ENCODE measurements at regions not wholly inside any gene's neighbourhood (a gene's known extent, or its start where the extent isn't known, plus 50 kb on each side); places are given as distances from the start of the nearest gene placed in this dataset.

DNA sequence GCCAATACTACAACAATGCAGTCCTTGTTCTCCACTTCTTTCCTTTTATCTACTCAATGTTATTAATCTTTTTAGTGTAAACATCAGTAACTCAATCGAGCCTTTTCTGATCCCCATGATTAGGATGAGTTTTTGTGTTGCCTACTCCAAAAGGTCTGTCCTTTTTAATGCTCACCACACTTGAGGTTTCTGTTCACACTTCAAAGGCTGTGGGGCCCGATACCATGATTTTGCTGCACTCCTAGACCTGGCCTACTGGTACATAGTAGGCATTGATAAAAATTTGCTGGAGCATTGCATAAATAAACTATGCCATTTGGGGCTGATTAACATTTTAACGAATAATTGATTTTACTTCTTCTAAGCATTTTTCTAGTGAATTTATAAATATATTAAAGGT, 125.4 kb upstream of the KLF12 start:
- Histone ChIP-seq H3K27me3 (no peaks in the 10 kb centered on the region), H3K4me3 (no peak overlapping the region), H3K27ac (no peak overlapping the region), H3K36me3 (no peaks in the 10 kb centered on the region), H3K9me3 (peaks cover 0 to 10% (median 0%) of the 10 kb centered on the region in 3 donors), H3K4me1 (no peaks in the 10 kb centered on the region)
- TF ChIP-seq CTCF (IDR thresholded peaks at IDR 0.05) (no peak), EP300 (IDR thresholded peaks at IDR 0.05) (no peak), POLR2A (IDR thresholded peaks at IDR 0.05) (no peak), POLR2AphosphoS5 (IDR thresholded peaks at IDR 0.05) (no peak)
- 60 to 75% methylated on average over 2 to 3 of the region's 3 CpGs for WGBS, 2 donors (ENCODE audit: low coverage in 1 of 2)
- no peak for ATAC-seq

DNA sequence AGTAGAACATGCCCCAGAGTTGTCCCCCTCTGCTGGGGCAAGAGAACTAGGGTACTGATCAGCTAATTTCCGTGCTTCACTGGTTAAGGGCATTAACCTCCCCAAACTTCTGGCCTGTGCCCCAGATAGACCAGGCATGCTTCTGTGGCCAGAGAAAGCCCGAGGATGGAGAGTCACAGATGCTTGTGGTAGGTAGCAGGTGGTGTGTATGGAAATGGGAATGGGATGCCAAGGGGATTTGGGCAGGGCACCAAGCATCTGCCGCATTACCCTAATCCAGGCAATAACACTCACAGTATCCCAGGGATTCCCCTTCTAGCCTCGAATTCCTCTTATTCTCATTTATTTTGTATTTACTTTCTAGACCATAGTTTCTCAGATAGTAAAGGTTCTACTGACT, 124.8 kb upstream of the KLF12 start:
- ATAC-seq, result no peak
- WGBS, 2 donors (ENCODE audit: low coverage in 1 of 2), result 86 to 96% methylated on average over 1 to 3 of the region's 4 CpGs
- H3K27ac ChIP-seq, result no peak overlapping the region
- H3K9me3 ChIP-seq, result peaks cover 0 to 5% (median 0%) of the 10 kb centered on the region in 3 donors
- H3K4me3 ChIP-seq, result no peak overlapping the region
- H3K4me1 ChIP-seq, result no peaks in the 10 kb centered on the region
- TF ChIP-seq POLR2AphosphoS5 (IDR thresholded peaks at IDR 0.05) (no peak), EP300 (IDR thresholded peaks at IDR 0.05) (no peak), CTCF (IDR thresholded peaks at IDR 0.05) (no peak), POLR2A (IDR thresholded peaks at IDR 0.05) (no peak)
- H3K27me3 ChIP-seq, result no peaks in the 10 kb centered on the region
- no peaks in the 10 kb centered on the region for H3K36me3 ChIP-seq

- no peaks in the 10 kb centered on the region for H3K9me3 ChIP-seq
- ATAC-seq, result no peak
- H3K4me3 ChIP-seq, result no peak overlapping the region
- H3K27me3 ChIP-seq, result no peaks in the 10 kb centered on the region
- no peak for TF ChIP-seq POLR2AphosphoS5 (IDR thresholded peaks at IDR 0.05)
- TF ChIP-seq CTCF (IDR thresholded peaks at IDR 0.05), result no peak
- no peak for TF ChIP-seq POLR2A (IDR thresholded peaks at IDR 0.05)
- no peak for TF ChIP-seq EP300 (IDR thresholded peaks at IDR 0.05)
- no peak overlapping the region for H3K27ac ChIP-seq
- no peaks in the 10 kb centered on the region for H3K36me3 ChIP-seq
- 89% methylated on average over 3 to 4 of the region's 4 CpGs for WGBS, 2 donors (ENCODE audit: low coverage in 1 of 2)
- H3K4me1 ChIP-seq, result no peaks in the 10 kb centered on the region
Observed at GRCh38 chr13:74256969-74257368, 122.8 kb upstream of the KLF12 start.

DNA sequence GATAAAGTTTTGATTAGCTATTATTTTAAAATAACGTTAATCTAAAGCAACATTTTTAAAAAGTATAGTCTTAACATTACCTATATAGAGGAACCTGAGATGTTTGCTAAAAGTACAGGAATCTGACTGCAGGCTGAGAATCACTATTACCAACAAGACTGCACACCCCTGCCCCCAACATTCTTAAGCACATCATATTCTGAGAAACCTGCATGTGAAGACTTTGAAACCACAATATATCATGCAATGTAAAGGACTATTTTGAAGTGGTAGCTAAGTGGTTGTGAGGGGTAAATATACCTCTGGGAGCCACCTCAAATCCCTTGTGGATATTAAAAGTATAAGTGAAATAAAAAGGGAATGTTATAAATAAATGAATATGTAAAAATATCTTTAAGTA, 119.0 kb upstream of the KLF12 start:
- Histone ChIP-seq H3K4me3 (no peak overlapping the region), H3K9me3 (no peaks in the 10 kb centered on the region), H3K27ac (no peak overlapping the region), H3K4me1 (no peaks in the 10 kb centered on the region), H3K36me3 (no peaks in the 10 kb centered on the region), H3K27me3 (no peaks in the 10 kb centered on the region)
- TF ChIP-seq POLR2AphosphoS5 (IDR thresholded peaks at IDR 0.05), result no peak
- 29 to 84% methylated on average over 1 of the region's 1 CpG for WGBS, 2 donors (ENCODE audit: low coverage in 1 of 2)
- ATAC-seq, result no peak

DNA sequence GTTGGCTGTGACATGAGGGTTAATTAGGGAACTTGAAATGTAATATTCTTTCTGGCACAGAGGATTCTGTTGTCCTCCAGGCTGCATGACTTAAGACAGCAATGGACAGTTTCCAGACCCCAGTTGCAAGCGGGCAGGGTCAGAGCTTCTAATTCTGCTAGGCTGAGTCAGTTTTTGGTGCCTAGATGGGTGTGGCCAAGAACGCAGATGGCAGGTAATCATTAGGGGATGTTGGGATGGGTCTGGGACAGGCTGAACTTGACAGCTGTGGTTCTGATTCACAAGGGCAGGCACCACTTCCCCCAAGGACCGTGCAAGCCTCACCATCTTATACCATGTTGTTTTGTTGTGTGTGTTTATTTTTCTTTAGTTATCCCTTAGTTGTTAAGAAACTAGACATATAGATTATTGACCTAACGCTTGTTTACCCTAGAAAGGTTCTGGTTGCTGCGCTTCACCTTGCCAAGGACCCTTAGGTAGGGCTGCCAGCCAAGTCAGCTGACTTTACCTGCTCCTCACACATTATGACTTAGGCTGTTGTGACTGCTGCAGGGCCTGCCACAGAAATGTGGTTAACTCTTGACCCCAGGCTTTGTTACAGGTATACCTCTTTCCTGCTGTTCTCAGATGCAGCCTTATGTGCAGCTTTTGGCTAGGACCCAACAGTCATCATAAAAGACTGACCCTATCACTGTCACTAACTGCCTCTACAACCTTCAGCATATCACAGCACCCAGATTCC, 117.7 kb upstream of the KLF12 start:
- TF ChIP-seq EP300 (IDR thresholded peaks at IDR 0.05) (no peak), CTCF (IDR thresholded peaks at IDR 0.05) (no peak), POLR2A (IDR thresholded peaks at IDR 0.05) (no peak), POLR2AphosphoS5 (IDR thresholded peaks at IDR 0.05) (no peak)
- WGBS, 2 donors (ENCODE audit: low coverage in 1 of 2), result 70 to 71% methylated on average over 5 of the region's 5 CpGs
- Histone ChIP-seq H3K27me3 (no peaks in the 10 kb centered on the region), H3K4me1 (no peaks in the 10 kb centered on the region), H3K27ac (no peak overlapping the region), H3K9me3 (no peaks in the 10 kb centered on the region), H3K4me3 (no peak overlapping the region), H3K36me3 (no peaks in the 10 kb centered on the region)
- ATAC-seq, result no peak

All from gastroesophageal sphincter (tissue), 4 donors.